T-helper 2 cell (primary cell): ENCODE measurements at regions not wholly inside any gene's neighbourhood (a gene's known extent, or its start where the extent isn't known, plus 50 kb on each side); places are given as distances from the start of the nearest gene placed in this dataset.

Experiments used
- DNase-seq, 5 experiments: peaks; one replicate each; pipeline versions ENCODE4 v3.0.0 to v3.0.0-alpha.2; 2012 to 2022

DNA sequence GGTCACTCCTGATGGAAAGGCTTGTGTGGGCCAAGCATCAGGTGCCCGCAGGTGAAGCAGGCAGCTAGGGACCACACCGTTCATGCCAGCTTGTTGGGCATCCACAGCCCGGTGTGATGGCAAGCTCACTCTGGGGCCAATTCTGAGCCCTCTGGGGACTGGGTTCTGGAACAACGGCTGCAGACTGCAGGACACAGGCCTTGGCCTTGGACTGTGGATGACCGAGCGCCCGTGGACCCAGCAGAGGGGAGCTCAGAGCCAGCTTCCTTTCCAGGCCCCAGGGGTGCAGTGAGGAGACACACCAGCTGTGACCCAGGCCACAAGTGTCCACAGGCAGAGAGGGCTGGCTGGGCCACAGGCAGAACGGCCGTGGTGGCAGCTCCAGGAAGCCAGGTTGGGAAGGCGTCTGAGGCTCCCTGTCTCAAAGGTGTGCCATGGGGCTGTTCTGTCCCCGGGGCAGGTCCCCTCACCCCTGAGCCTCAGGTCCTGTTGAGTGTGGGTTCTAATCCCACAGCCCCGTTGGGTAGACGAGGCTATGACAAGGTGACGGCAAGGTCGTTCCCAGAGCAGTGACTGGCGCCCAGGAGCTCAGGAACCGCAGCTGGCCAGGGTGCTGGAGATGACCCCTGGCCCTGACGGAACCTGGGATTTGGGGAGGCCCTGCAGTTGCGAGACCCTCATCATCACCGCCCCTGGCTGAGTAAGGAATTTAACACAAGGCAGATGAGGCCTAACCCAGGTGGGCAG, 1079.4 kb downstream of the BRD1 start:
- DNase-seq, result no peak

DNA sequence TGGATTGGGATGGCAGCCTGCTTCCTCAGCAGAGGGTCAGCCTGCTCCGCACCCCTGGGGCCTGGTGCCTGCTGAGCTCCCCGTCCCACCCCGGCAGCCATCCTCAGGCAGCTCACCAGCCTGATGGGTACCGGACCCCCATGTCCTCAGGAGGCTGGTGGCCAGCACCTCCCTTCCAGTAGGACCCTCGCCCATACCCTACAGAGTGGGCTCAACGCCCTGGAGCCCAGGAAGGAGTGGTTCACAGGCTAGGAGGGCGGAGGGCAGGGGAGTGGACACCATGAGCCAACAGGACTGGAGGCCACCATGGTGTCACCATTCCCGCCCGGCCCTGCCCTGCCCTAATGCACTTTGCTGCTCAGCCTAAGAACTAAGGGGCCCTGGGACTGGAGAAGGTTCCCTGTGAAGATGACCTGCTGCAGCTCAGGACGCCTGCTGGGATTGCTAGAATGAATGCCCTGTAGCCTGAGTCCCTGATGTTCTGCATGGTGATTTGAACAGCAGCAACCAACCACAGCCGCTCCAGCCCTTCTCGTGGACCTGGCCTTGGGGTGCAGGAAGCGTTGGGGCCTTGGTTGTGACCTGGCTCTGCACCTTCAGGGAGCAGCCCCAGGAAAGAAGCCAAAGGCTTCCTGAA, 1080.8 kb downstream of the BRD1 start:
- no peak for DNase-seq

DNA sequence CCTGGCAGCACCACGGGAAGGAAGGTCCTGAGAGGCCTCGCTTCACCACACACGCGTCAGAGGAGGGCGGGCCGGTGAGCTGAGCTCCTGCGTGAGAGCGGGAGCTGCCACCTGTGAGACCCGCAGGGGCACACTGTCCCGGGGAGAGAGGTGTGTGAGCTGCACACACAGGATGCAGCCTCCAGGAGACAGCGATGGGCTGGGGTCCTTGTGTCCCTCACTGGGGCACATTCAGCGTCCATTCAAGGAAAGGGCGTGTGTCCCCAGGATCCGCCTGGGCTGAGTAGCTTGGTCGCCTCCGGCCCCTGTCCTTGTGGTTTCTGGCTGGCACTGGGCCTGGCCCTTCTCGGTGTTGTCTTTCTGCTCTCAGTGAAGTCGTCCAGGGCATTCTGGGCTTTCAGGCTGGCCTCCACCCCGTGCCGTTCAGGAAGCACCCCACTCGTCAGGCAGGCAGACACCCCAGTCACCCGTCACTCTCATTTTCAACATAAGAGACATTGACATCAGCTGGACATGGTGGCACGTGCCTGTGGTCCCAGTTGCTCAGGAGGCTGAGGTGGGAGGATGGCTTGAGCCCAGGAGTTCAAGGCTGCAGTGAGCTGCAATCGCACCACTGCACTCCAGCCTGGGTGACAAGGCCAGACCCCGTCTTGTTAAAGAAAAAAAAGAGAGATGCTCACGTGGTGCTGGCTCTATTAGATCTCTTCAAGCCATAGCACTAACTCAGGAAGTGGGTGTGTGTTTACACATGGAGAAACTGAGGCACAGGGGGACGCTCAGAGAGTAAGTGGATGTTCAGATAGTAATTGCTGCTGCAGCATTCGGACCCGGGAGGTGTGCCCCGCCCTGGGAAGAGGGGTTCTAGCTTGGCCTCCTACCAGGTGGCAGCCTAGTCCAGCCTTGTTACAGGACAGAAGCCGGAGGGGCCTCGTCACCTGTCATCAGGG, 1081.6 kb downstream of the BRD1 start:
- DNase-seq, result no peak

DNA sequence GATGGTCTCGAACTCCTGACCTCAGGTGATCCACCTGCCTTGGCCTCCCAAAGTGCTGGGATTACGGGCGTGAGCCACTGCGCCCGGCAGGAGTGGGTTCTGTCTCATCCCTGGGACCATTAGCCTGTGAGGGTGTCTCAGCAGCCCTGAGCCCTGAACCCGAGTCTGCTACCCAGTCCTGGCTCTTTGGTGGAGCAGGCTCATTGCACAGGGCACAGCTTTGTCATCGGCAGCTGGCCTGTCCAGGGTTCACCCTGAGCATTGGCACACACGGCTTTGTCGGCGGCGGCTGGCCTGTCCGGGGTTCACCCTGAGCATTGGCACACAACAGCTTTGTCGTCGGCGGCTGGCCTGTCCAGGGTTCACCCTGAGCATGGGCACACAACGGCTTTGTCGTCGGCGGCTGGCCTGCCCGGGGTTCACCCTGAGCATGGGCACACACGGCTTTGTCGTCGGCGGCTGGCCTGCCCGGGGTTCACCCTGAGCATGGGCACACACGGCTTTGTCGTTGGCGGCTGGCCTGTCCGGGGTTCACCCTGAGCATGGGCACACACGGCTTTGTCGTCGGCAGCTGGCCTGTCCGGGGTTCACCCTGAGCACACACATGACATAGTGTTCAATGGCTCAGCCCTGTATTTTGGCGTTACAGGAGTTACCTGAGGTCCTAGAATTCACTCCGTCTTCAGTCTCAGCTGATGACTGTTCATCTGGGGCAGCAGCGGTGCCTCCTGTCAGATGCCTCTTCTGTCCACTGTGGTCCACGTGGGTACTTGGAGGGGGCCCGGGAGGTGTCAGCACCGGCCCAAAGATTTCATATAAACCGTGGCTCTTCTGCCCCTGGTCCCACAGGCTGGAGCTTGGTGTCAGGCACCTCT, 1082.5 kb downstream of the BRD1 start:
- no peak for DNase-seq

DNA sequence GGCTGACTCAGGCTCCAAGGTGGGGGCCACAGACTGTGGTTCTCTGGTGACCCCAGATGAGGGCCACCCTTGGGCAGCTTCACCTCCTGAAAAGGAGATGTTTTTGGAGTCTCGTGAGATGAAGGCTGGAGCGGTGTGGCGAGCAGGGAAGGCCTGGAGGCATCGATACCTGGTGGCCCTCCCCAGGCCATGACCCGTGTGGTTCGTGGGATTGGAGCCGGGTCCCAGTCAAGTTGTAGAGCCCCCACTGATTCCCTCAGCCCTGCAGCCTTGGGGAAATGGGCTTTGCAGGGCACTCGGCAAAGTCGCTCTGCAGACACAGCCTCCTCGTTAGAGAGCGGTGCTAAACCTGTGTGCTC, 1083.4 kb downstream of the BRD1 start:
- DNase-seq, result no peak

DNA sequence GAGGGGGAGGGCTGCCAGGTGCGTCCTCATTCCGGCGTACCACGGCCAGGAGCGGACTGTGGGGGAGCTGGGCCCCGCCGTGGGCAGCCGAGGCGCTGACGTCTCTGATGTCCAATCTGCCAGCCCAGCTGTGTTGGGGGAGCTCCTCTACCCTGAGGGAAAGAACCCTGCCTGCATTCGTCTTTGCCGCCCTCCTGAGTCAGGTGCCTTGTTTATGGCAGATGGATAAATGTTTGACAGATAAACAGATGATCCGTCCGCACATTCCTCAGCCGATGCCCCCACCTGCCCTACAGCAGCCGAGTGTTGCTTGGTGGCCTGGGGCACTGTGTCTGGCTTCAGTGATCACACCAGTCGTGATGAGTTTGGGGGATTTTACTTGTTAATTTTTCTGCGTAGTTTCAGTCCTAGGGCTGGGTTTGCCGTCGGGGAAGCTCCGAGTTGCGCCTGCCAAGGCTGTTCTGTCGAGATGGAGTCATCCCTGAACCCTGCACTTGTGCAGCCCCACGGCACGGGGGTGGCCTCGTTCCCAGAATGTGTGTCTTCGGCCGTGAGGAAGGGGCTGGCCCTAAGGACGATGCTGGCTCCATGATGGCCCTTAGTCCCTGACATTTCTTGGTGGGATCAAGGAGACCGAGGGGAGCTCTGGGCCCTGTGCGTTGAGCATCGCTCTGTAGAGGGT, 1083.9 kb downstream of the BRD1 start:
- DNase-seq, result no peak

DNA sequence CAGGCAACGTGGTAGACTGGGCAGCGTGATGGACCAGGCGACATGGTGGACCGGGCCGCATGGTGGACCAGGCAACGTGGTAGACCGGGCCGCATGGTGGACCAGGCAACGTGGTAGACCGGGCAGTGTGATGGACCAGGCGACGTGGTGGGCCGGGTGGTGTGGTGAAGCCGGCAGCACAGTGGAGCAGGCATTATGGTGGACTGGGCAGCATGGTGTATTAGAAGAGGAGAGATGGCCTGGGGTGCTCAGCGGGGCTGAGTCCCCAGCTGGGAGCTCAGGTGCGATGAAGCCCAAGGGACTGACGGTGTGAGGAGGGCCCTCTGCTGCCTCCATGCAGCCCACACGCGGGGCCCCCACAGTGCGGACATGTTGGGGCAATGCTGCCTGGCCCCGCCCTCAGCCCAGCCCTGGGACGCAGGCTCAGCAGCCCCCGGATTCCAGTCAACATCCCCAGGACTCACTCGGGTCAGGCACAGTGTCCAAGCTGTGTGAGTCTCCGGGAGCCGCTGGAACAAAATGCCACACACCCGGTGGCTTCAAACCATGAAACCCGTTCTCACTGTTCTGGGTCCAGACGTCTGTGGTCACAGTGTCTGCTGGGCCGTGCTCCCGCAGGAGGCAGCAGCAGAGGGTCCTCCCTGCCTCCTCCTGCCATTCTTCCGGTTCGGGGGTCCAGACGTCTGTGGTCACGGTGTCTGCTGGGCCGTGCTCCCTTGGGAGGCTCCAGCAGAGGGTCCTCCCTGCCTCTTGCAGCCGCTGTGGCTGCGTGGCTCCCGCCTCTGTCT, 1084.9 kb downstream of the BRD1 start:
- DNase-seq, result no peak

DNA sequence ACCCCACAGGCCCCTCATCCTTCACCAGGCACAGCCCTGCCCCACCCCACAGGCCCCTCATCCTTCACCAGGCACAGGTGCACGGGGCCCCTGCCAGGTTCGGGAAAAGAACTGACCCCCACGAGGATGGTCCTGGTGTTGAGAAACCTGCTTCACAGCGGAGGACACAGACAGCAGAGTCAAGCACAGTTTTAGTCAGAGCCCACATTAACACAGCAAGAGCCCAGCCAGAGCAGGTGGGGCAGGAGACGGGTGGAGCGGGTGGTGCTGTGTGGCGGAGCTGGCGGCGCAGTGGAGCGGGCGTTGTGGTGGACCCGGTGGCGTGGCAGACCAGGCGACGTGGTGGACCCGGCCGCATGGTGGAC, 1085.5 kb downstream of the BRD1 start:
- DNase-seq, result no peak

DNA sequence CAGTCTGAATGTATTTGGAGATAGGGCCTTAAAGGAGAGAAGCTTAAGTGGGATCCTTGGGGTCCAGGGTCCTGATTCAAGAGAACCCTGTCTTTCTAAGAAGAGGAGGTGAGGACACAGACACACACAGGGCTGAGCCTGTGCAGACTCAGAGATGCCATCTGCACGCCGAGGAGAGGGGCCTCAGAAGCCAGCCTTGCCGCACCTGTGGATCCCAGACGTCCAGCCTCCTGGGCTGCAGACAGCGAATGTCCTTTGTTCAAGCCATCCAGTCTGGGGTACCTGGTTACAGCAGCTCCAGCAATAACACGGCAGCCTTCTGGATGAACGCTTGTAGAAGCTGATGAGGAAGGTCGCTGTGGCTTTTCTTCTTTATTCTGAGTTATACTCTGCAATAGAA, 1086.1 kb downstream of the BRD1 start:
- no peak for DNase-seq

DNA sequence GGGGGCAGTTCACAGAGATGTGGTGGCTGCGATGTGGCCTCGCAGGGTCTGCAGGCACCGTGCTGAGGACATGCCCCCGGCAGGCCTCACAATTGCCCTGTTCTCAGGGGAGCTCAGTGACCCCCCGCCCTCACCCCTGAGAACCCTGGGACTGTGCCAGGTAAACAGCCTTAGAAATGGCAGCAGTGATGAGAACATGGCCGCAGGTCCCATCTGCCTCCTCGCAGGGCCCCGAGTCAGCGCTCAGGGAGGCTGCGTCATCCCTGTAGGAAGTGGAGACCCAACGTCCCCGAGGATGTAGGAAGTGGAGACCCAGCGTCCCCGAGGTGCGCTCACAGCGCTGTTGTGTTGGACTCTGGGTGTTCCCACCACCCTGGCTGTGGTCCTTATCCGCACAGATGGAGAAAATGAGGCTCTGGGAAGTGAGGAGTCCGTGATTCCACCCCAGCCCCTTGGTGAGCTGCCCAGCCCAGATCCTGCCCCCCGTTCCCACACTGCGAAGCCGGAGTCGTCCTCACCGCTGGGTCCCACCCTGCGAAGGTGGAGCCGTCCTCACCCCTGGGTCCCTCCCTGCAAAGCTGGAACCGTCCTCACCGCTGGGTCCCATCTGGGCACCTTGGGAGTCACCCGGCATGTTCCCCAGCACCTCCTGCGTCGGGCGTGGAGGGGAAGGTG, 1086.8 kb downstream of the BRD1 start:
- no peak for DNase-seq

DNA sequence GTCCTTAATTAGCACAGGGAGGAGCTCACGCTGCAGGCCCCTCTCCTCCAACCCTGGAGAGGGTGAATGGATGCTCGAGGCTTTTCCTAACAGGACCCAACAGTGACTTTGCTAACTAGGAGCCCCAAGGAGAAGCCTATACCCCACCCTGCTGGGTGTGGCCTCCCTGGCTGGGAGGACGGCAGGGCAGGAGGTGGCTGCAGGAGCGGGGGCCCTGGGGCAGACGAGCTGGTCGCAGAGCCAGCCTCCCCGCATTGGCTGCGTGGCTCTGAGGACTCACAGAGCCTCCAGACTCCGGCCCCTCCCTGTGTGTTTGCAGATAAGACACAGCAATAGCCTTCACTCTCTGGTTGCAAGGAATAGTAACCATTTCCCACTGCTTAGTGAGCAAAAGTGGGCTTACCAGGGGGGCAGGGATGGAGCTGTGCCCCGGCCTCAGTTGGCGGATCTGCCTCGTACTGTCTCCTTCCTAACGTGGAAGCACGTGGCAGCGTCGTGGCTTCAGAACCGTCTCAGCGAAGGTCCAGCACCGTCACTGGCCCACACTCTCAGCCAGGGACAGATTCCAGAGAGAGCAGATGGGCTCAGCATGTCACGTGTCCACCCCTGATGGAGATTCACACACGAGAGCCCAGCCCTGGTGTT, 1087.5 kb downstream of the BRD1 start:
- no peak for DNase-seq

DNA sequence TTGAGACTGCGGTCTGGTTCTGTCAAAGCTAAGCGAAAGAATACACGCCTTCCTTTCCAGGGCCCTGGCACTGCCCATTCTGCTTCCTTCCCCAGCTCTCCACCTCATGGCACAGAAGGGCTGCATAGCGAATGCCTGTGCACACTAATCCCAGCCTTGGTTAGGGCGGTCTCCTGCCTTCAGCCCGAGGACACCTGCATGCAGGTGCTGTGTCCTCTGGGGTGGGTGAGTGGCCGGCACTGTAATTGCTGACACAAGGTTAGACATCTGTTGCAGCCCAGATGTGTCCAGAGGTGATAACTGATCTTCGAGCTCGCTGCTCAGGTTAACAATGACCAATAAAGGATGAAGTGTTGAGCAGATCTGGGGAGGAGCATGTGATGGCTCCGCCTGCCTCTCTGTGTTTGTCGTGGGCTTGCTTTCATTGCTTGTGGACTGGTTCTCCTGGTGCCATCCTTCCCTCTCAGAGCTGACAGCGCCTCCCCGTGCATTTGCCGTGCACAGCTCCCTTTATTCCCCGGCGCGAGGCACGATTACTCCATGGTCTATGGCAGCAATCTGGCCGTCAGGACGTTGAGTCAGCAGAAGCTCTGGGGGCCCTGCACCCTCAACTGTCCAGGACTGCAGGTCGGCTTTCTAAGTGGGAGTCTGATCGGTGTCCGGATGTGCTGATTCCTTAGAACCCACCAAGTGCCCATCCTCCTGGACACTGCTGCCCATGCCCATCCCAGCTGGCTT, 1088.2 kb downstream of the BRD1 start:
- no peak for DNase-seq

DNA sequence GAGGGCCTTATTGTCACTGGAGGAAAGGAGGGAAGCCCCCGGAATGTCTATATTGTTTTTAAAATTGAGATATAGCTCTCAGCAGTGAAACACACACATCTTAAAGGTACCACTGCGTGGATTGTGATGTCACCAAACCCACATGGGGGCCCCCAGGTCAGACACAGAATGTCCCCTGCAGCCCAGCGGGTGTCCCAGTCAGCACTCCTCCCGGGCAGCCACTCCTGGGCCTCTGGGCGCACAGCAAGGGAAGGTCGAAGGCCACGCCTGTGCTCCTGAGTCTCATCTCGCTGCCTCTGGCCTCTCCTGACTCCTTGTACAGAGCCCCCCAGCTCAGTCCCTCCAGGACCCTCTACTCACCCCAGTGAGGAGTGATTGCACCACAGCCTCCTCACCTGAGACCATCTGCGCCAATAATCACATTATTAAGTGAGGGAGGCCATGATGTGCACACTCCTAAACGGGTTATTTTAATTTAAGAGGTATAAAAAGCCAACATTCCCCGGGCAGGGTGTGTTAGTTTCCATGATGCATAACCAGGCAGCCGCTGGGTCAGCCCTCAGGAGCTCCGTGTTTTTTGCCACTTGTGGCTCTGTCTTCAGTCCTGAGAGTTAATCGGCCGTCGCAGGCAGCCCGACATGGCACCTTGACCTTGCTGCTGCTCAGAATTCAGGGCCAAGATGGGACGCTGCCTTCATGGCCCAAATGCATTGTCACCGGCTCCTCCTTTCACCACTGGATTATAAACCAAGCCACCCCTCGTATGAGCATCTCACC, 1089.3 kb downstream of the BRD1 start:
- DNase-seq, result no peak

DNA sequence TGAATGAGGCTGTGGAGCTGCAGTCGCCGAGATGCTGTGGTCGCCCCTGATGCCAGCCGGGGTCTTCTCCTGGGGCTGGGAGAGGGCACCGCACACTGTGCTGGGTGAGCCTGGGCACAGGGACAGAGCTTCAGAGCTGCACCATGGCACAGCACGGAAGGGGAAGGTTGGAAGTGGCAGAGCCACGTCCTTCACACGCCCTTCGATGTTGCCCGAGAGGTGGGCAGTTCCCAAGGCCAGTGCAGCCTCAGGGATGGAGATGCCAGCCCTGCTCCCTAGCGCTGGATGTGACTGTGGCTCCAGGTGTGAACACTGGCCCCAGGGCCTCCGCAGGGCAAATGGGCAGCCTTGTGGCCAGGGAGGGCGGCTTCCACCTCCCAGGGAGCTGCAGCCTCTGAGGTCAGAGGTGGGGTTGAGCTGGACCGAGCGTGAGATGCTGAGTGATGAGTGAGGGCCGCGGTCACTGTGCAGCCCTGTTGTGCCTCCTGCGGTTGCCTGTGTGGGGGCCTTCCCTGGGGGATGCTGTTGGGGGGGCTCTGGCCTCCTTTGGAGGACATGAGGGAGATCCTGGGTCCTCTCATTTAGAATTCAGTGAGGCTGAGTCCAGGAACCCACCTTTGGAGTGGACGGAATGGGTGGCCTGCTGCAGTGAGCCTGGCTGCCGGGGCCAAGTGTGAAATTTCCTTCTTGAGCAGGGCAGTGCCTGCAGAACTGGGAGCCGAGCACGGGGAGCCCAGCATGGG, 1090.0 kb downstream of the BRD1 start:
- no peak for DNase-seq

DNA sequence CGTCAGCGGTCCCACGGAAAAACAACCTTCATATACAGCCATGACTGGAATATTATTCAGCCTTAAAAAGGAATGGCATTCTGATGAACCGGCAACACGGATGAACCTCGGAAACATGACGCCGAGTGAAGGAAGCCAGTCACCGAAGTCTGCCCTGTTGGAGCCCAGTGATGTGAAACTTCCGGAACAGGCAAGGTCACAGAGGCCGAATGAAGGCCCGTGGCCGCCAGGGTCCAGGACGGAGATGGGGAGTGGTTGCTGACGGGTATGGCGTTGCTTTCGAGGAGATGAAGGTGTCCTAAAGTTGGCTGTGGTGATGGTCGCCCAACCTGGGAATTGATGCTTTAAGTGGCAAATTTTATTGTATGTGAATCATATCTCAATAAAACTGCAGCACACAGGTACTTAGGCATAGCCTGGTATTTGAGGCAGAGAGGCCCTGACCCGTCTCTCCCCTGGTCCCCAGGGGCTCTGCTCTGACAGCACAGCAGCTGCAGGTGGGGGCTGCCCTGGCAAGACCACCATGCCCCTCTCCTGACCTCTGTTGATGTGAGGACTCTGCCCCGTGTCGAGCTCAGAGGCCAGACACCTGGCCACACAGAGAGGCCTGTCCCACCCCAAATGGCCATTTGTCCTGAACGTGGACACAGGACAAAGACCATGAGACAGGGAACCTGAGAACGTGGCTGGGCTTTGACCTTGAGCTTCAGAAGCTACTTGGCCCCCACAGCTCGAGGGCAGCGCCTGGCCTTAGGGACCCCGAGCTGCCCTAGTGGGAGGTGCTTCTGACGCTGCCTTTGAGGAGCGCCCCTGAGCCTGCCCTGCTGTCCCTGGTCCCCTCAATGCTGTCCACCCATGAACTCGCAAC, 1090.8 kb downstream of the BRD1 start:
- no peak for DNase-seq

DNA sequence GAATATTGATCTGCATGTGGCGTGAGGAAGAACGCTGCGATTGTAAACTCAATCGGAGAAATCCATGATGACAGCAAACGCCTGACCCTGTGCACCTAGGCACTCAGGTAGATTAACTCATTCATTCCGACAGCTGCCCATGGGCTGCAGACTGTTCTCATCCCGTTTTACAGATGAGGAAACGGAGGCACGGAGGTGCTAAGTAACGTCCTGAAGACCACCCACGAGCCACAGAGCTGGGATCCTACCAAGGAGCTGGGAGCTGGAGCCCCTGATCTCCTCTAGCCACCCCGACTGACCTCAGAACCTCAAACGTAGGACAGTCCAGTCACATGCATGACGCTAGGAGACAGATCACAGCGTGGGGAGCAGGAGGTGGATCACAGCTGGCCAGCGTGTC, 1092.7 kb downstream of the BRD1 start:
- no peak for DNase-seq

DNA sequence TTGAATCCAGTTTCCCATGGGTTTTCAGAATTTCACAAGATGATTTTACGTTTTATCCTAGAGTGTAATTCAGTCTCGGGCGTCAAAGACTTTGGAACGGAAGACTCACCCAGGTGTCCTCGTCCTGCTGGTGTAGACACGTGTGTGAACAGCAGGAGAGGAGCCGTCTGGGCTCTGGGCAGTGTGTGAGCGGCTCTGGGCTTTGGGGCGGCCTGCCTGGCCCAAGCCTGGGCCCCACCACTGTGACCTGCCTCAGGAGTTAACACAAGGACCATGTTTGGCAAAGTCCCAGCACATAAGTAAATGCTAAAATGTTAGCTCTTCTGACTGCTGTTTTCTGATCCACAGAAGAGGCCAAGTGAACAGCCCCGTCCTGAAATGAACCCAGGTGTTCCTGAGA, 1093.3 kb downstream of the BRD1 start:
- DNase-seq, result no peak
